ENCODE measurements at regions not wholly inside any gene's neighbourhood (a gene's known extent, or its start where the extent isn't known, plus 50 kb on each side); places are given as distances from the start of the nearest gene placed in this dataset.
A peak's percentile ranks its signal among the peaks of the same experiment; 100 is the strongest.

DNA sequence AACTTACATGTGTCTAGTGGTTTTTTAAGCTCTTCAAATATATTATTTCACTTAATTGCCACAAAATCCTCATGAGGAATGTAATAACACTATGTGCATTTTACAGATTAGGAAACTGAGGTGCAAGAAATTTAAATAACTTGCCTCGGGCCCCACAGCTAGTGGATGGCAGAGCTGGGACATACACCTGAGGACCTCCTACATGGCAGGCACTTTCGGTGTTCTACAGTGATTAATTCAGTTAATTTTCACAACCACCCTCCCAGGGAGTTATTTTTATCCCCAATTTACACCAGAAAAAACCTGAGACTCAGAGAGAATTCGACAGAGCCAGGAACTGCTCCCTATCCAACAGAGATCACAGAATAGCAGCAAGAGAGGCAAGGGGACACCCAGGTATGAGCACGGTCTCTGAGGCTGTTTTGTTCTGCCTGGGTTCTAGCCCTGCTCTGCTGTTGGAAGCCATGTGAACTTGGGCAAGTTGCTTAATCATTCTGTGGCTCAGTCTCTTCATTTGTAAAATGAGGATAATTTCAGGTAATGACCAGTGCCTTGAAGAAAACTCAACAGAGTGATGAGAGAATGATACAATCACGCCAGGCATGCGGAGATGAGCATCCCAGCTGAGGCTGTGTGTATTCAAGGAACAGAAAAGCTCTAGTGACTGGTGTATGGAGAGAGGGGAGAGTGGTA lies 82.3 kb downstream of the MYCN start (continued):
- TF ChIP-seq, protein P1, sequence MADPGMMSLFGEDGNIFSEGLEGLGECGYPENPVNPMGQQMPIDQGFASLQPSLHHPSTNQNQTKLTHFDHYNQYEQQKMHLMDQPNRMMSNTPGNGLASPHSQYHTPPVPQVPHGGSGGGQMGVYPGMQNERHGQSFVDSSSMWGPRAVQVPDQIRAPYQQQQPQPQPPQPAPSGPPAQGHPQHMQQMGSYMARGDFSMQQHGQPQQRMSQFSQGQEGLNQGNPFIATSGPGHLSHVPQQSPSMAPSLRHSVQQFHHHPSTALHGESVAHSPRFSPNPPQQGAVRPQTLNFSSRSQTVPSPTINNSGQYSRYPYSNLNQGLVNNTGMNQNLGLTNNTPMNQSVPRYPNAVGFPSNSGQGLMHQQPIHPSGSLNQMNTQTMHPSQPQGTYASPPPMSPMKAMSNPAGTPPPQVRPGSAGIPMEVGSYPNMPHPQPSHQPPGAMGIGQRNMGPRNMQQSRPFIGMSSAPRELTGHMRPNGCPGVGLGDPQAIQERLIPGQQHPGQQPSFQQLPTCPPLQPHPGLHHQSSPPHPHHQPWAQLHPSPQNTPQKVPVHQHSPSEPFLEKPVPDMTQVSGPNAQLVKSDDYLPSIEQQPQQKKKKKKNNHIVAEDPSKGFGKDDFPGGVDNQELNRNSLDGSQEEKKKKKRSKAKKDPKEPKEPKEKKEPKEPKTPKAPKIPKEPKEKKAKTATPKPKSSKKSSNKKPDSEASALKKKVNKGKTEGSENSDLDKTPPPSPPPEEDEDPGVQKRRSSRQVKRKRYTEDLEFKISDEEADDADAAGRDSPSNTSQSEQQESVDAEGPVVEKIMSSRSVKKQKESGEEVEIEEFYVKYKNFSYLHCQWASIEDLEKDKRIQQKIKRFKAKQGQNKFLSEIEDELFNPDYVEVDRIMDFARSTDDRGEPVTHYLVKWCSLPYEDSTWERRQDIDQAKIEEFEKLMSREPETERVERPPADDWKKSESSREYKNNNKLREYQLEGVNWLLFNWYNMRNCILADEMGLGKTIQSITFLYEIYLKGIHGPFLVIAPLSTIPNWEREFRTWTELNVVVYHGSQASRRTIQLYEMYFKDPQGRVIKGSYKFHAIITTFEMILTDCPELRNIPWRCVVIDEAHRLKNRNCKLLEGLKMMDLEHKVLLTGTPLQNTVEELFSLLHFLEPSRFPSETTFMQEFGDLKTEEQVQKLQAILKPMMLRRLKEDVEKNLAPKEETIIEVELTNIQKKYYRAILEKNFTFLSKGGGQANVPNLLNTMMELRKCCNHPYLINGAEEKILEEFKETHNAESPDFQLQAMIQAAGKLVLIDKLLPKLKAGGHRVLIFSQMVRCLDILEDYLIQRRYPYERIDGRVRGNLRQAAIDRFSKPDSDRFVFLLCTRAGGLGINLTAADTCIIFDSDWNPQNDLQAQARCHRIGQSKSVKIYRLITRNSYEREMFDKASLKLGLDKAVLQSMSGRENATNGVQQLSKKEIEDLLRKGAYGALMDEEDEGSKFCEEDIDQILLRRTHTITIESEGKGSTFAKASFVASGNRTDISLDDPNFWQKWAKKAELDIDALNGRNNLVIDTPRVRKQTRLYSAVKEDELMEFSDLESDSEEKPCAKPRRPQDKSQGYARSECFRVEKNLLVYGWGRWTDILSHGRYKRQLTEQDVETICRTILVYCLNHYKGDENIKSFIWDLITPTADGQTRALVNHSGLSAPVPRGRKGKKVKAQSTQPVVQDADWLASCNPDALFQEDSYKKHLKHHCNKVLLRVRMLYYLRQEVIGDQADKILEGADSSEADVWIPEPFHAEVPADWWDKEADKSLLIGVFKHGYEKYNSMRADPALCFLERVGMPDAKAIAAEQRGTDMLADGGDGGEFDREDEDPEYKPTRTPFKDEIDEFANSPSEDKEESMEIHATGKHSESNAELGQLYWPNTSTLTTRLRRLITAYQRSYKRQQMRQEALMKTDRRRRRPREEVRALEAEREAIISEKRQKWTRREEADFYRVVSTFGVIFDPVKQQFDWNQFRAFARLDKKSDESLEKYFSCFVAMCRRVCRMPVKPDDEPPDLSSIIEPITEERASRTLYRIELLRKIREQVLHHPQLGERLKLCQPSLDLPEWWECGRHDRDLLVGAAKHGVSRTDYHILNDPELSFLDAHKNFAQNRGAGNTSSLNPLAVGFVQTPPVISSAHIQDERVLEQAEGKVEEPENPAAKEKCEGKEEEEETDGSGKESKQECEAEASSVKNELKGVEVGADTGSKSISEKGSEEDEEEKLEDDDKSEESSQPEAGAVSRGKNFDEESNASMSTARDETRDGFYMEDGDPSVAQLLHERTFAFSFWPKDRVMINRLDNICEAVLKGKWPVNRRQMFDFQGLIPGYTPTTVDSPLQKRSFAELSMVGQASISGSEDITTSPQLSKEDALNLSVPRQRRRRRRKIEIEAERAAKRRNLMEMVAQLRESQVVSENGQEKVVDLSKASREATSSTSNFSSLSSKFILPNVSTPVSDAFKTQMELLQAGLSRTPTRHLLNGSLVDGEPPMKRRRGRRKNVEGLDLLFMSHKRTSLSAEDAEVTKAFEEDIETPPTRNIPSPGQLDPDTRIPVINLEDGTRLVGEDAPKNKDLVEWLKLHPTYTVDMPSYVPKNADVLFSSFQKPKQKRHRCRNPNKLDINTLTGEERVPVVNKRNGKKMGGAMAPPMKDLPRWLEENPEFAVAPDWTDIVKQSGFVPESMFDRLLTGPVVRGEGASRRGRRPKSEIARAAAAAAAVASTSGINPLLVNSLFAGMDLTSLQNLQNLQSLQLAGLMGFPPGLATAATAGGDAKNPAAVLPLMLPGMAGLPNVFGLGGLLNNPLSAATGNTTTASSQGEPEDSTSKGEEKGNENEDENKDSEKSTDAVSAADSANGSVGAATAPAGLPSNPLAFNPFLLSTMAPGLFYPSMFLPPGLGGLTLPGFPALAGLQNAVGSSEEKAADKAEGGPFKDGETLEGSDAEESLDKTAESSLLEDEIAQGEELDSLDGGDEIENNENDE (IDR thresholded peaks at IDR 0.05; ENCODE audit: insufficient replicate concordance, low read length) = no peak
- no peak for TF ChIP-seq SAP30 (IDR thresholded peaks at IDR 0.05; ENCODE audit: insufficient read depth, insufficient replicate concordance, low read length)
- TF ChIP-seq SP2 (IDR thresholded peaks at IDR 0.05; ENCODE audit: low read length) = no peak
- TF ChIP-seq TEAD4 (IDR thresholded peaks at IDR 0.05; ENCODE audit: low read depth, low read length) = 0 out of 2 replicates have a peak, but pooled peaks have one; percentile 2
- TF ChIP-seq FOSL1 (IDR thresholded peaks at IDR 0.05; ENCODE audit: insufficient read depth, low read depth, low read length) = no peak
- no peak for TF ChIP-seq KDM5A (IDR thresholded peaks at IDR 0.05; ENCODE audit: low read length)
- TF ChIP-seq YY1 (IDR thresholded peaks at IDR 0.05; ENCODE audit: low read depth, low read length) = no peak

Measured in H1 (cell line).